ENCODE measurements at regions not wholly inside any gene's neighbourhood (a gene's known extent, or its start where the extent isn't known, plus 50 kb on each side); places are given as distances from the start of the nearest gene placed in this dataset.

DNA sequence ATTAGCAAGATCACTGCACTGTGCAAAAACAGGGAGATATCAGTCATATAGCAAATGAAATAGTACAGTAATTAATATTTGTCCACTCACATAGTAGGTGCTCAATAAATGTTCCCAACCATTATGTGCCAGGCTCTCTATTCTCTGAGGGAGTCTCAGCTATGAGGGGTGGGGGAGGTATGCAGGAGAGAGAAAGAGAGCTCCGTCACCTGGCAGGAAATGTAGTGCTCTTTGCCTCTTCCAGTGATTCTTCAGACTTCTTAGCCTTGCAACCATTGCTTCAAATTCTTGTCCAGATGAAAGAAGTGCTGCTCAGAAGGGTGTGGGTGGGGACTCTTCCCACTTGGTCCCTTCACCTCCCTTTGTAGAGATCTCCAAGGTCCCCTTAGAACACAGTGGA, 84.5 kb upstream of the SPRY1 start:
- DNase-seq (ENCODE audit: low read depth), result no peak
- TF ChIP-seq CTCF (IDR thresholded peaks at IDR 0.05; ENCODE audit: low read length, missing control alignments), result no peak
- H3K4me3 ChIP-seq (replicated peaks; ENCODE audit: low read depth, low read length), result no peak overlapping the region

DNA sequence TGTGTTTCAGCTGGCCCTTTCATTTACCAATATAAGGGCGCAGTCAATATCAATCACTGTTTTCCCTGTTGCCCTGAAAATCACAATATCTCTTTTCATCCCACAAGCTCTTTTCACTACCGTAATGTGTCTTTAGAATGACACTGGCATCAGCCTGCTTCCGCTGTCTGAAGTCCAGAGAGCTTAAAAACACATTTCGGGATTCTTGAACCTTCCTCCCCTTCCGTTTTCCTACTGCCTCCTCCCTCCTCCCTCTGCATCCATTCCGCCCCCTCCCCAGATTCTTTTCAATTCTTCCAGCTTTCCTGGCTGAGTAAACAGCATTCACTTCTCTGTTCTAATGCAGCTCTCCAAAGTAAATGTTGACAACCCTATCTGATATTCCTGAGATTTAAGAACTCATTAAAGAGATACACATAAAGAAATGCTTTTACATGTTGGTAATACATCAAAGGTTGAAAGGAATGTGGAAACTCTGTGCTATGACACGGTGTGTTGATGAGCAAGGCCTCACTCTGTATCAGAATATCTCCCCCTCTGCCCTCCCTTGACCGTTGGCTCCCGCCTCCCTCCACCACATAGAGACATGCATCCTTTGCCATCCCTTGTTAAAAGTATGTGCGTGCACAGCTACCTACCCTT, 83.5 kb upstream of the SPRY1 start:
- TF ChIP-seq CTCF (IDR thresholded peaks at IDR 0.05; ENCODE audit: low read length, missing control alignments), result no peak

DNA sequence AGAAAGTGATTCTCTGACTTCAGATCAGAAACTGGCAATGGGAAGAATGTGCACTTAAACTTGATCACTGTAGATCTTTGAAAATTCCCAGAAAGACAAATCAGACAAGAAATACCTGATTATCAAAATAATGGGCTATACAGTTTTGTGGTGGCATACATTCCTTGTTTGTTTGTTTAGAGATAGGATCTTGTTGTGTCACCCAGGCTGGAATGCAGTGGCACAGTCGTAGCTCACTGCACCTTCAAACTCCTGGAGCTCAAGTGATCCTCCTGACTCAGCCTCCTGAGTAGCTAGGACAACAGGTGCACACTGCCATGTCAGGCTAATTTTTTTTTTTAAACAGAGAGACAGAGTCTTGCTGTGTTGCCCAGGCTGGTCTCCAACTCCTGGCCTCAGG, 81.0 kb upstream of the SPRY1 start:
- DNase-seq (ENCODE audit: low read depth), result no peak
- H3K4me3 ChIP-seq (replicated peaks; ENCODE audit: low read depth, low read length), result no peak overlapping the region
- TF ChIP-seq CTCF (IDR thresholded peaks at IDR 0.05; ENCODE audit: low read length, missing control alignments), result no peak

More for the DNA sequence above, 83.5 kb upstream of the SPRY1 start:
- DNase-seq (ENCODE audit: low read depth), result no peak
- H3K4me3 ChIP-seq (replicated peaks; ENCODE audit: low read depth, low read length), result no peak overlapping the region

- no peak for DNase-seq (ENCODE audit: low read depth)
- TF ChIP-seq CTCF (IDR thresholded peaks at IDR 0.05; ENCODE audit: low read length, missing control alignments), result no peak
- H3K4me3 ChIP-seq (replicated peaks; ENCODE audit: low read depth, low read length), result no peak overlapping the region
These were observed 79.4 kb upstream of the SPRY1 start for GRCh38 chr4:123317211-123317610.

- no peak for DNase-seq (ENCODE audit: low read depth)
- no peak overlapping the region for H3K4me3 ChIP-seq (replicated peaks; ENCODE audit: low read depth, low read length)
- no peak for TF ChIP-seq CTCF (IDR thresholded peaks at IDR 0.05; ENCODE audit: low read length, missing control alignments)
These were observed 77.0 kb upstream of the SPRY1 start for GRCh38 chr4:123319639-123320038.

- DNase-seq (ENCODE audit: low read depth), result no peak
- TF ChIP-seq CTCF (IDR thresholded peaks at IDR 0.05; ENCODE audit: low read length, missing control alignments), result no peak
- no peak overlapping the region for H3K4me3 ChIP-seq (replicated peaks; ENCODE audit: low read depth, low read length)
These were observed 72.6 kb upstream of the SPRY1 start for GRCh38 chr4:123323998-123324397.

DNA sequence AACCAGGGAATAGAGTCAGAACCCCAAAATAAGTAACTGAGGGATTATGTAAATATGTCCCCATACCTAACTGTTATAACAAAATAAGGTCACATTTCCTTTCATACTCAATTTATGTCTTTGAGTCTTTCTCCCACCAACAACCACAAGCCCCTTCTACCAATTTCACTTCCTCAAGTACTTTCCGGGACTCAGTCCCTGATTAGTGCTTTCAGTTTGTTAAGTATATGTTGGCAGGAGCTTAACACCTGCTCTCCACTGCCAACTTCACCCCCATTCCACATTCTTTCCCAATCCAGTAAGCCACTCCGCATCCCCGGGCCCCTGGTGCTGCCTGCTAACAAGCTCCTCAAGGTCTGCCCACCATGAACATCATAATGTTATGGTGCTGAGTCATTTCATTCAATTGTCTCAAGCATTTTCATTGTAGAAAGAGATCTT, 71.3 kb upstream of the SPRY1 start:
- no peak for DNase-seq (ENCODE audit: low read depth)
- no peak for TF ChIP-seq CTCF (IDR thresholded peaks at IDR 0.05; ENCODE audit: low read length, missing control alignments)
- H3K4me3 ChIP-seq (replicated peaks; ENCODE audit: low read depth, low read length), result no peak overlapping the region
